ENCODE measurements at regions not wholly inside any gene's neighbourhood (a gene's known extent, or its start where the extent isn't known, plus 50 kb on each side); places are given as distances from the start of the nearest gene placed in this dataset.

DNA sequence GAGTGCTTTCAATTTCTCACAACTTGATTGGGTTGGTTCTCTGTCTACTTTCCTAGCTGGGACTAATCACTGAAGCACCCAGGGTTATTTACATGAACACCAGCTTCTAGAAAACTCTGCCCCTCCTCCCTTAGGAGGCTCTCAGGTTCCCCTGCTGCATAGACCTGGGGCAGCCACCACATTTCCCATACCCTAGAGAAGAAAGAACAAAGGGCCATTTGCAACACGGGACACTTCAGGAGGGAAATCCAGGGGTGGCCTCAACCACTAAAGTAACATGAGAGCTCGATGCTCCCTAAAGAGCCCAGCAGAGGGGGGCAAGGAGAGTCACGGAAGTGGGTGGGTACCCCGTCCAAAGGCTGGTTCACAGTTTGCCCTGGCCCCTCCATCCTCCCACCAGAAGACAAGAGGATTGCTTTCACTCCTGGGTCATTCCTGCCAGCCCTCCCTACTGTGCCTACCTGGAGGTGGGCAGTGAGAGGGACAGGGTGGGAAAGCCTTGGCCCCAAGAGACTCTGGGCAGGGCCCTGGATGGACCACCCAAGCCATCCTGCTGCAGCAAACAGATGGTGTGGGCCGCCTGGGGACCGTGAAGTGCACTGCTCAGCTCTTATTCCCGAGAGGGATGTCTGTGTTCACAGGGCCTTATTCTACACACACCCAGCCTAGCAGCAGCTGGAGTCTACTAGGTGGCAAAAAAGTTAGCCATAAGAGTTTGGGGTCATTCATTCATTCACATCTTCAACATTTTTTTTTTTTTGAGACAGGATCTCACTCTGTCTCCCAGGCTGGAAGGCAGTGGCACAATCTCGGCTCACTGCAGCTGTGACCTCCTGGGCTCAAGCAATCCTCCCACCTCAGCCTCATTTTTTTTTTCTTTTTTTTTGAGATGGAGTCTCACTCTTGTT lies 392.1 kb downstream of the SOX9 start:
- H3K27ac ChIP-seq (ENCODE audit: low read depth in 1 of 2, low read length in 2 of 2), result no peak overlapping the region
- no peak for DNase-seq
- no peak overlapping the region for H3K4me3 ChIP-seq (ENCODE audit: low read length in 2 of 2)
- no peaks in the 10 kb centered on the region for H3K4me1 ChIP-seq (ENCODE audit: control insufficient read depth in 1 of 2, insufficient read depth in 2 of 2, low read length in 2 of 2)
- no peaks in the 10 kb centered on the region for H3K36me3 ChIP-seq (ENCODE audit: control insufficient read depth in 1 of 2, insufficient read depth in 2 of 2, low read length in 1 of 2)
- intact Hi-C loops (cut with DNase I), result no loop called here
- no peaks in the 10 kb centered on the region for H3K9me3 ChIP-seq (ENCODE audit: control insufficient read depth, low read length)
- no peak for ATAC-seq (ENCODE audit: low FRiP score)
- 93 to 94% methylated on average over 8 of the region's 8 CpGs for WGBS, 2 donors
- no peaks in the 10 kb centered on the region for H3K27me3 ChIP-seq (ENCODE audit: control insufficient read depth in 1 of 2, insufficient read depth in 2 of 2, low read length in 1 of 2)

DNA sequence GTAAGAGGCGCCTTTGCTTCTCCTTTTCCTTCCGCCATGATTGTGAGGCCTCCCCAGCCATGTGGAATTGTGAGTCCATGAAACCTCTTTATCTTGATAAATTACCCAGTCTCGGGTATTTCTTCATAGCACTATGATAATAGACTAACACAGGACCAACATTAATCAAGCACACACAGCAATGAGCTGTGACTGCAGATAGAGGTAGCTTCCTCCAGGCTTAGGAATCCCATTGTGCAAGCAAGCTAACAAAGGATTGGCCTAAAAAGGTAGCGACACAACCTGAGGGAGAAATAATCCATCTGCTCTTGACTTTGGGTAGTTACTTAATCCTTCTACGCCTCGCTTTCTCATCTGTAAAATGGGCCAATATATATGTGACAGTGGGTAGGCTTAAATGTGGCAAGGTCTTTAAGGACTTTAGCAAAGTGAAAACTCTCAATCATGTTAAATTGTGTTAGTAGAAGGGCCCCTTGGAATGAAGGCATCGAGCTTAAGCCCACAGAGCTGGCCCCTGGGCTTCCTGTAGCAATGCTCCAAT lies 393.6 kb downstream of the SOX9 start:
- DNase-seq, result no peak
- 93 to 94% methylated on average over 7 of the region's 7 CpGs for WGBS, 2 donors

DNA sequence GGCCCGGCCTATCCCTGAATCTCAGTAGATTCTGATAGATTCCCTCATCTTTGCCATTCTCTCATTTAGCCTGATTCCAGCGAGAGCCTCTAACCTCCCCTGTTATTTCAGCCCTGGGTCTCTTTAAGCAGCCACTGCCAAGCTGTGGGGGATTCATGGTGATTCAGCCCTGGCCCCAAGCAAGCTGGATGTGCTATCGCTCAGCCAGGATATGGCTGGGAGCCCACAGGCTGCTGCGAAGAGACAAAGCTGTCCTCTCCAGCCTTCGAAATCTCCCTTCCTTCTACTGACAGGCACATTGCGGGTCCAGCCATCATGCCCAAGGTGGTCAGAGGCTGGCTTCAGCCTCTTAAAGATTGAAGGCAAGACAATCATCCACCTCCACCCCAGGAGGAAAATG lies 394.1 kb downstream of the SOX9 start:
- peak in 1 of 2 donors; percentile 55 for DNase-seq
- Histone ChIP-seq H3K4me3 (ENCODE audit: low read length in 2 of 2) (no peak overlapping the region), H3K4me1 (ENCODE audit: control insufficient read depth in 1 of 2, insufficient read depth in 2 of 2, low read length in 2 of 2) (no peaks in the 10 kb centered on the region), H3K27me3 (ENCODE audit: control insufficient read depth in 1 of 2, insufficient read depth in 2 of 2, low read length in 1 of 2) (no peaks in the 10 kb centered on the region), H3K36me3 (ENCODE audit: control insufficient read depth in 1 of 2, insufficient read depth in 2 of 2, low read length in 1 of 2) (no peaks in the 10 kb centered on the region), H3K27ac (ENCODE audit: low read depth in 1 of 2, low read length in 2 of 2) (no peak overlapping the region), H3K9me3 (ENCODE audit: control insufficient read depth, low read length) (no peaks in the 10 kb centered on the region)
- WGBS, 2 donors, result 34 to 35% methylated on average over 6 of the region's 6 CpGs
- intact Hi-C loops (cut with DNase I), result no loop called here
- no peak for ATAC-seq (ENCODE audit: low FRiP score)

More for the DNA sequence above, 393.6 kb downstream of the SOX9 start:
- Histone ChIP-seq H3K36me3 (ENCODE audit: control insufficient read depth in 1 of 2, insufficient read depth in 2 of 2, low read length in 1 of 2) (no peaks in the 10 kb centered on the region), H3K9me3 (ENCODE audit: control insufficient read depth, low read length) (no peaks in the 10 kb centered on the region), H3K4me3 (ENCODE audit: low read length in 2 of 2) (no peak overlapping the region), H3K27me3 (ENCODE audit: control insufficient read depth in 1 of 2, insufficient read depth in 2 of 2, low read length in 1 of 2) (no peaks in the 10 kb centered on the region), H3K27ac (ENCODE audit: low read depth in 1 of 2, low read length in 2 of 2) (no peak overlapping the region), H3K4me1 (ENCODE audit: control insufficient read depth in 1 of 2, insufficient read depth in 2 of 2, low read length in 2 of 2) (no peaks in the 10 kb centered on the region)
- no peak for ATAC-seq (ENCODE audit: low FRiP score)
- intact Hi-C loops (cut with DNase I), result no loop called here

DNA sequence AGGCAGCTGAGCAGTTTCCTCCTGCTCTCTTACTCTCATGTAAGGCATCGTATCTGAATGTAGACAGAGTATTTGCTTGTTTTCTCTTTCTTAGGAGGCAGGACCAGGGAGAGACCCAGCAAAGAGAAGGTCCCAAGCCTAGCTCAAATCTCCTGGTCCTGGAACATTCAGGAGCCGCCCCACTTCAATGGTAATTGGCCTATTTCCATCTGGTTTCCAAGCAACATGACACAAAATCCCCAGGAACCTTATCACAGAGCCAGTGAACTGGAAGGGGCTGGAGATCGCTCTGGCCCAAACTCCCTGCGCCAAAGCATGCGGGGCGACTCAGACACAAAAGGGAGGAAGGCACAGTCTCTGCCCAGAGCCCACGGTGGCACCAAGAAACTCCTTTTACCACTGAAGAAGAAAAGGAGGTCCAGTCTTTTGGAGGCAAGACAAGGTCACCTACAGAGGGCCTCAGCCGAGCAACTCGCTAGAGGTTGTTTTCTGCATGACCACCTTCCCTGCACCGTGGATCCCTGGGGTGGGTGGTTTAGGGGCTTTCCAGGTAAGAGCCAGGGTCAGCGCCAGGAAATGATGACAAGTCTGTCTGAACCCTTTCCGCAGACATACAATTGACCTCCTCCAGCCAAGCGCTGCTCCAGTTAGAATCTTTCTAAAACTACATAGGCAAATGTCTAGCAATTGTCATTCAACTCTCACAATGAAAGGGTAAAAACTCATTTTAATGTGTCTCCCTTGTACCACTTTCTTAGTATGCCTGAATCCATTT lies 394.7 kb downstream of the SOX9 start:
- ATAC-seq (ENCODE audit: low FRiP score) (no peak), DNase-seq (no peak)
- intact Hi-C loops (cut with DNase I), result no loop called here
- H3K9me3 ChIP-seq (ENCODE audit: control insufficient read depth, low read length), result no peaks in the 10 kb centered on the region
- H3K4me3 ChIP-seq (ENCODE audit: low read length in 2 of 2), result no peak overlapping the region
- no peak overlapping the region for H3K27ac ChIP-seq (ENCODE audit: low read depth in 1 of 2, low read length in 2 of 2)
- no peaks in the 10 kb centered on the region for H3K4me1 ChIP-seq (ENCODE audit: control insufficient read depth in 1 of 2, insufficient read depth in 2 of 2, low read length in 2 of 2)
- no peaks in the 10 kb centered on the region for H3K36me3 ChIP-seq (ENCODE audit: control insufficient read depth in 1 of 2, insufficient read depth in 2 of 2, low read length in 1 of 2)
- 41 to 43% methylated on average over 13 of the region's 13 CpGs for WGBS, 2 donors
- no peaks in the 10 kb centered on the region for H3K27me3 ChIP-seq (ENCODE audit: control insufficient read depth in 1 of 2, insufficient read depth in 2 of 2, low read length in 1 of 2)

DNA sequence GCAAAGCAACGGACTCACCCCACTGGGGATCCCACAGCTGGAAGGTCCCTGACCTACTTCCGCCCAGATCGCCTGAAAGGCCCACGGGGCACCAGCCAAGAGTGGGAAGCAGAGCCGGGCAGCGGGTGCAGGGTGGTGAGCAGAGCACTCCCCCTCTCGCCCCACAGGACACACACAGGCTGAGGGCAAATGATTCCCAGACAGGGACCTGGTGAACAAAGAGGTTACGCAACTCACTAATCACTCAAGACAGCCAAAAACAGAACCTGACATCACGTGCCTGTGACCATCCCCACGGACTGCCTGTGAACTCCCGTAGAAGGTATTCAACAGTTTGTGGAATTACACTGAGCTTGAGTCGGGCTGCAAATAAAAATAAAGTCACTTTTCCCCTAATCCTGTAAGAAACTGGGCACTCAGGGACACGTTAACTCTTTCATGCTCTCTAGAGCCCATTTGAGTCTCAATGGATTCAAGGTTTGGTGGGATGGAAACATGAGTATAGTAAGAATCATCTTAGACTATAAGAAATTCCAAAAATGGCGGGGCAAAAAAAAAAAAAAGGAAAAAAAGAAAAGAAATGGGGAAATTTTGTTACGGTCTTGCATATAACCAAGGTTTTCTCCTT lies 396.1 kb downstream of the SOX9 start:
- Histone ChIP-seq H3K4me1 (ENCODE audit: control insufficient read depth in 1 of 2, insufficient read depth in 2 of 2, low read length in 2 of 2) (no peaks in the 10 kb centered on the region), H3K27ac (ENCODE audit: low read depth in 1 of 2, low read length in 2 of 2) (no peak overlapping the region), H3K27me3 (ENCODE audit: control insufficient read depth in 1 of 2, insufficient read depth in 2 of 2, low read length in 1 of 2) (no peaks in the 10 kb centered on the region), H3K36me3 (ENCODE audit: control insufficient read depth in 1 of 2, insufficient read depth in 2 of 2, low read length in 1 of 2) (no peaks in the 10 kb centered on the region), H3K9me3 (ENCODE audit: control insufficient read depth, low read length) (no peaks in the 10 kb centered on the region), H3K4me3 (ENCODE audit: low read length in 2 of 2) (no peak overlapping the region)
- intact Hi-C loops (cut with DNase I), result no loop called here
- DNase-seq (no peak), ATAC-seq (ENCODE audit: low FRiP score) (no peak)
- WGBS, 2 donors, result 93 to 95% methylated on average over 15 of the region's 15 CpGs

DNA sequence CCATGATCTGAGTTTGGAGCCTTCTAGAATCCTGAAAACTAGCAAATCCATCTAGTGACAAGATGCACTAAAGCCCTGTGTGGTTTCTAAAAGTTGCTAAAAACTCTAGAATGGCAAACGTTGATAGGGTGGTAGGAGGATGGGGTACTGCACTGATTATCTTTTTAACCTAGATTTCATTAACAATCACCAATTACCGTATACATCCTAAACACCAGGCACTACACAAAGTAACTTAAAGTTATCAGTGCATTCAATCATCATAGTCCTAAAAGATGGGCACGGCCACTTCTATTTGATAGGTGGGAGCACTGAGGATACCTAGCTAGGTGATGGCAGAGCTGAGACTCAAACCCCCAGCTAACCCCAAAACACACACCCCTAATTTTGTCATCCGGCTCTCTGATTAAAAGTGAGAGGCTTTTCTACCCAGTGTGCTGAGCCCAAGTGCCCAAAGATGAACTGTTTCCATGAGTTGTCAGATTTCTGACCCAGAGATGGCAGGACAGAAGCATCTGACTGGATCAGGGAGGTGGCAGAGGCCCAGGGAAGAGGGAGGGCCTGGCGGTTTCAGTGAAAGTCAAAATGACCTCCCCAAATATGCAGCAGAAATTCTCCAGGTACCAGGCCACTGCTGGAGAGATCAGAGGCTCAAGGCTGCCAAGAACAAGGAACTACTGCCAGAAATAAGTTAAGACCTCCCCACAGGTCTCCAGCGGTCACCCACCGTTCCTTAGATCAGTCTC lies 396.8 kb downstream of the SOX9 start:
- Histone ChIP-seq H3K27ac (ENCODE audit: low read depth in 1 of 2, low read length in 2 of 2) (no peak overlapping the region), H3K4me1 (ENCODE audit: control insufficient read depth in 1 of 2, insufficient read depth in 2 of 2, low read length in 2 of 2) (no peaks in the 10 kb centered on the region), H3K9me3 (ENCODE audit: control insufficient read depth, low read length) (no peaks in the 10 kb centered on the region), H3K4me3 (ENCODE audit: low read length in 2 of 2) (no peak overlapping the region), H3K36me3 (ENCODE audit: control insufficient read depth in 1 of 2, insufficient read depth in 2 of 2, low read length in 1 of 2) (no peaks in the 10 kb centered on the region), H3K27me3 (ENCODE audit: control insufficient read depth in 1 of 2, insufficient read depth in 2 of 2, low read length in 1 of 2) (no peaks in the 10 kb centered on the region)
- intact Hi-C loops (cut with DNase I), result no loop called here
- WGBS, 2 donors, result 75 to 79% methylated on average over 7 of the region's 7 CpGs
- DNase-seq (no peak), ATAC-seq (ENCODE audit: low FRiP score) (no peak)

- Histone ChIP-seq H3K4me1 (ENCODE audit: control insufficient read depth in 1 of 2, insufficient read depth in 2 of 2, low read length in 2 of 2) (no peaks in the 10 kb centered on the region), H3K27me3 (ENCODE audit: control insufficient read depth in 1 of 2, insufficient read depth in 2 of 2, low read length in 1 of 2) (no peaks in the 10 kb centered on the region), H3K9me3 (ENCODE audit: control insufficient read depth, low read length) (no peaks in the 10 kb centered on the region), H3K27ac (ENCODE audit: low read depth in 1 of 2, low read length in 2 of 2) (no peak overlapping the region), H3K36me3 (ENCODE audit: control insufficient read depth in 1 of 2, insufficient read depth in 2 of 2, low read length in 1 of 2) (no peaks in the 10 kb centered on the region), H3K4me3 (ENCODE audit: low read length in 2 of 2) (no peak overlapping the region)
- DNase-seq (no peak), ATAC-seq (ENCODE audit: low FRiP score) (no peak)
- 91 to 92% methylated on average over 9 of the region's 9 CpGs for WGBS, 2 donors
- intact Hi-C loops (cut with DNase I), result no loop called here
These were observed 397.4 kb downstream of the SOX9 start for GRCh38 chr17:72518159-72518732.
